ENCODE measurements at regions not wholly inside any gene's neighbourhood (a gene's known extent, or its start where the extent isn't known, plus 50 kb on each side); places are given as distances from the start of the nearest gene placed in this dataset.

DNA sequence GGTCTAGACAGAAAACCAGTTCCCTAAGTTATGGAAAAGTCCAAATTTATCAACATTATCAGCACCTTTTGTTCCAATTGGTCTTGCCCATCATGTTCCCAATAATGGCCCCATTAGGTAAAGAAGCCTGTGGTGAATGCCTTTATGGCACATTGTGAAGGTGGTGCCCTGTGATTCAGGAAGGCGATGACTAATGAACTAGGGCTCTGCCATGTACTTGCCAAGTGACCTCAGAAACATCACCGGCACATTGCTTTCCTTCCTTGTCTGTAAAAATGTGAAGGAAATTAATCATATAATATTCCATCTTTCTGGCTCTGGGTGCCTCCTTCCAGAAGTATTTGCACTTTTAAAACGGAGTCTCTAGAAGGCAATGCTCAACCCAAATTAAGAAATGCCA, 132.3 kb downstream of the UNC5CL start:
- DNase-seq = no peak

DNA sequence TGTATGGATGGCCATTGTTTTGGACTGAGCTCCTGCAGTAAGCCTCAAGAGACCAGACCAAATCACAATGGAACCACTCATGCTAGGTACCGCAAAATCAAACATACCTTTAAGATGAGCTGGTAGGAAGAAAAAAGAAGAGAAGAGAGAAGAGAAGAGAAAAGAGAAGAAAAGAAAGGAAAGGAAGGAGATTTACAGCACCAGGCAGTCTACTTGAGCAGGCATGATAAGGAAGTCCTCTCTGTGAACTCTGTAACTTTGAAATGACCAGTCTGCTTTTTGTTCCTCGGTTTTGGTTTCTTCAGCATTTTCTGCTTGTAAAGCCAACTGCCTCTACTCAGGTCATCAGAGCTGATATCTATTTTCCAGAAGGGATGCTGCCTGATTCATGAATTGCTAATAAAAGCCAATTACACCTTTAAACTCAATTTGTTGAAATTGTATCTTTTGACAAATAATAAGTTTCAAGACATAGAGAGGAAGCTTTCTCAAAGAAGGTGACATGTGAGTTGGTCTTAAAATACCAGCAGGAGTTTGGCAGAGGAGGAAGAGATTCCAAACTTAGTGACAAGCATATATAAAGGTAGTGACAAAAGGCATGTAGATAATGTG, 134.3 kb downstream of the UNC5CL start:
- no peak for DNase-seq

DNA sequence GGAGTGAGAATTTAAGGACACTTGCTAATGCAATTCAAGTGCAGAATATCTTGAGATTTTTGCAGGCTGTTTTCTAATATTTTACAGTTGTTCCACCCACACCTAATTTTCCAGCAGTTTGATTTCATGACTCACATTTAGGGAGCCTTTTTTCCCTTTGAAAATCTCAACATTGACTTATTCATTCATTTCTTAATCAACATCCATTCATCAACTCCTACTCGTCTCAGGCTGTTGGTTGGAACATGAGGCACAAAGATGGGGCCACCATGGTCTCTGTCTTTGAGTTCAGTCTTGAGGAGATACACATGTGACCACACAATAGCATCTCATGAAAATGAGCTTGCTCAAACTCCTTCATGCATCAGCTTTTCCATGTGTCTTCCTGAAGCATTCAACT, 135.6 kb downstream of the UNC5CL start:
- no peak for DNase-seq

DNA sequence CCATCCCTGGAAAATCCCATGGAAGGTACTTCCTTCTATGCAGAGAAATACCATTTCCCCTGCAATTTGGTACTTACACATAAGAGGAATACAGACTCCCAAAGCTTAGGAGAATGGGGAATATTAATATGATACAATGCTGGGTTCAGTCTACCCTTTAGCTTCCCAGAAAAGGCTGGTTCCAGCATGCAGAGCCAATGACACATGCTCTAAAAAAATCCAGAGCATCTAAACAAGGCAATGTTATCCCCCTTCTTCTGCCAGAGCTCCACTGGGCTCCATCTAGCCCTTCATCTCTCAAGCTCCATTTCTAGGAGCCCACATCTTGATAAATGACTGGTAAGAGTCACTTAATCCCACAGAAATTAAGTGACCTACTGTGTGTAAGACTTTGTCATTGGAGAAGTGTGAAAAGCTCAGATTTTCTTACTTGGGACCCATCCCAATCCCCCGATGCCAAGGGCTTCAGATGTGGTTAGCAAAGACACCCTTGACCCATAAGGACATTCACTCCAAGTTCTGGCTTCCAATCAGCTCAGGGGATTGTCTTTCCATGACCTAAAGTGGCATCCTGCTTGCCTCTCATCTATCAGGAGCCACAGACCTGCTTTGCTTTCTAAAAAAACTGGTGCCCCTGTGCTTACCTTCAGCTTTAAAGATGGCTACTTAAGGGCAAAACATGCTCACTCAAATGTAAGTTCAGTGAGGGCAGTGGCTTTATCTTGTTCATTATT, 137.5 kb downstream of the UNC5CL start:
- DNase-seq = no peak

DNA sequence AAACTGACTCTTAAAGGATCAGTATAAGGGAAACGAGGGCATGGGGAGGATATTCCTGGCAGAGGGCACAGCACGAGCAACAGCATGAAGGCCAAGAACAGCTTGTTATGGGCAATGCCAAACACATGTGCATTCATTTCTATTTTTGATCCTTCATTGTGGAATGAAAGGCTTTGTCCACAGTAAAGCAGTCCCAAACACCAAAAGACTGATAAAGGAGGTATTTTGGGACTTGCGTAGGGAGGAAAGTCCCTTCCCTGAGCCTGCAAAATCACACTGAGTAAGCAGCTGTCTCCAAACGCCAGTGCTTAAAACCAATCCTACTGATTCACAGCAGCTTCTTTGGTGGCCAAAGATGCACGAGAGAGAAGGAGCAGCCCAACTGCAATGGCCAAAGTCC, 138.2 kb downstream of the UNC5CL start:
- no peak for DNase-seq

DNA sequence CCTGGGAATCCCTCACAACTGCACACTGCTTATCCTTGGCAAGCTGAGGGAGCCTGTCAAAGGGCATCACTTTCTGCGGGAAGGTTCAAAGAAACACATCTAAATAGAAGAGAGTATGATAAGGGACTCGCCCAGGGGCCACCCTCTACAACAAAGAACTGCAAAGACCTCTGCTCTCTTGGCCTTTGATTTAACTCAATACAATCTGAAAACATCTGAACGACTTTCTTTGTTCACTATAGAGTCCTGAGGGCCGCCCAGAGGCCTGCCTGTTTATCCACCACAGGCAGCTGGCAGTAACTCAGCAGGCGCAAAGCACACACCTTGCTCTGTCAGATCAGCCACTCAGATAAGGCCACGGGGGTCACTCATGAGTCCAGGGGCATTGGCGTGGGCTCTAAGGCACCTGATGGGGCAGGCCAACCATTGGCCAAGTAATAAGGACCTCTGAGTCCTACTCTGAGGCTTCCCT, 139.3 kb downstream of the UNC5CL start:
- DNase-seq = no peak

DNA sequence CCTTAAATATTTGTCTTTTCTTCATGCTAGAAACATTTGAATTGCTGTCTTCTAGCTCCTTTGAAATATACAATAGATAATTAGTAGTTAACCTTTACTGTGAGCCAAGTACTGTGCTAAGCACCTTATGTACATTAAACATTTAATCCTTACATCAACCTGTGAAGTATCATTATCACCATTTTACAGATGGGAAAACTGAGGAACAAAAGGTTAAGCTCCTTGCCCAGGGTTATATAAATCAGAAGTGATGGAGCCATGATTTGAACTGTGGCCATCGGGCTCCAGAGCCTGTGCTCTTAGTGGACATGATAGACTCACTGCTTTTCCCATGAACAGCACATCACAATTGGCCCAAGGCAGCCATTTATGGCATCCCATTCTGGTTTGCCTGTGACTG, 140.9 kb downstream of the UNC5CL start:
- DNase-seq = no peak

DNA sequence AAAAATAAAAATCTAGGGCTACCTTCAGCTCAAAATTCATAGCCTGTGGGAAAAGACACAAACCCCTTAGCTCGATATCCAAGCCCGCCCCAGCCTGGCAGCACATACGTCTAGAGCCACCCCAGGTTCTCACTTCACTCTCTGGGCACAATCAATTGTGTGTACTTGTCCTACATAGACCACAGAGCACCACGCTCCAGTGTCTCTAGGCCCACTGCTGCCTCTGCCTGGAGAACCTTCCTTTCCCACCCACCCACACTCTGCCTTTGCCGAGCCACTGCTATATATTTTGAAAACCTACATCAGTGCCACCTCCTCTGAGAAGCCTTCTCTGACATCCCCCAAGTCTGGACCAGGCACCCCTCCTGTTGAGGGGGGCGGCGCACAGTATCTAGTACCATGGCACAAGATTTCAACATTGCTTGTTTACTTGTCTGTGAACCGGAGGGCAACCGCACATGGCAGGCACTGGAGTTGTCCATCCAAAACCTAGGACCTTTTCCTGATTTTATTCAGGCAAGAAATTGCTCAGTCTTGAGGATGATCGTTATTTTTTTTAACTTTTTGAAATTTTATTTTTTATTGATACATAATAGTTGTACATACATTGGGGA, 141.5 kb downstream of the UNC5CL start:
- no peak for DNase-seq

DNA sequence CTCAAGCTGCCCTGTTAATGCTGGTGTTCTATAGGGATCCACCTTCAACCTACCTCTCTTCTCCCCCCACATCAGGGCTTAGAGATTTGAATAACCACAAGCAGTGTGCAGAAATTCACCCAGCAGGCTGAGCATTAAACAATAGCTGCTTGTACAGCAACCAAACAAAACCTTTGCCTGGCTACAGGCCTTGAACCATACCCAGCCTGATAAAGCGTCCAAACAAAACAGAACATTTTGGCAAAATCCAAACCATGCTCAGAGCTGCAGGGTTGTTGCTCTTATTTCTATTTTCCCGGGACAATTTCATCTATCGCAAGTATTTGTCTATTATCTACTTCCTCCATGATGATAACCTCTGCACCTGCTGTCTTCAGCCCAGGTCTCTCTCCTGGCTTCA, 142.3 kb downstream of the UNC5CL start:
- DNase-seq = no peak

DNA sequence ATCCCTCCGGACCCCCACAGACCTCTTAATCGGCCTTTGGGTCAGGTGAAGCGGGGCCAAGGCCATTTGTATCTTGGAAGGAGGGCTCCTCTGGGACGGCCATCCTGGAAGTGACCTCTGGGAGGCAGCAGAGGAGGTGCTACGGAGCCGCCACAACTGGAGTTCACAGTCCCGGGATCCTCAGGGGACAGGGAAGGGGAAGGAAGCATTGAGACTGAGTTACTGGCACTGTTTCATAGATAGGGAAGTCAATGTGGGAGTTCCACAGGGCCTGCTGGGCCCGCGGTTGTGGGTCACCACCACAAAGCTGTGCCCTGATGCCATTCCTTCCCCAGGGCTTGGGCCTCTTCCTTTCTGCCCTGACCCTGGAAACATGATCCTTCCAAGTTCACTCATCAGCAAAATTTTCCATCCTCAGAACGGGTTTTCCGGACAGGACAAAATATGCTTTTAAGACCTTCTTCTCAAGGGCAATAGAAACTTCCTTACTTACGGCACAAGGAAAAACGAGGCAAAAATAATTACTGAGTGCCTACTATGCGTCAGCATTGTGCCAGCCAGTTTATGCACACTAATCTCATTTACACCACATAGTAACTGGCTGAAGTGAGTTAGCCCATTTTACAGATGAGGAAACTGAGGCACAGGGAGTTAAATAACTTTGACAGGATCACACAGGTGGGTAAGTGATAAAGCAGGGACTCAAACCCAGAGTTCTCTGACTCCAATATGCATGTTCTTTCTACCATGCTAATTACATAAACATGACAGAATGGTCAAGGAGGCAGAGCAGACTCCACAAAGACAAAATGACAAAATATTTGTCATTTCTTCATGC, 143.8 kb downstream of the UNC5CL start:
- peak; percentile 57 for DNase-seq

DNA sequence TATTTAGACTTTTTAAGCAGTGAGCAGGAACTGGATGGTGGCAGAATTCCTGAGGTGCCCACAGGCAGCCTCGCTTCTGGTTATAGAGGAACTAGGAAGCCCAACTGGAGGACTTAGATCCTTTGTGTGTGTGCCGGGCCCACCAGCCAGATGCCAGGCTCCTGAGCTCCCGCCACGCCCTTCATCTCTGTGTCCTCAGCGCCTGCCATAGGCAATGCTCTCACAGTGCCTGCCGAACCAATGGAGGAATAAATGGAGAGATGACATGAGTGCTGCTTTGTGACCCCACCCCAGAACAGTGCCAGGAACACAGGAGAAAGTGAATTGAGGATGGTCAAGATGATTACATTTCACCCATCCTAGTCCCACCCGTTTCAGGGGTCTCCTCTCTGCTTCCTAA, 146.0 kb downstream of the UNC5CL start:
- no peak for DNase-seq

DNA sequence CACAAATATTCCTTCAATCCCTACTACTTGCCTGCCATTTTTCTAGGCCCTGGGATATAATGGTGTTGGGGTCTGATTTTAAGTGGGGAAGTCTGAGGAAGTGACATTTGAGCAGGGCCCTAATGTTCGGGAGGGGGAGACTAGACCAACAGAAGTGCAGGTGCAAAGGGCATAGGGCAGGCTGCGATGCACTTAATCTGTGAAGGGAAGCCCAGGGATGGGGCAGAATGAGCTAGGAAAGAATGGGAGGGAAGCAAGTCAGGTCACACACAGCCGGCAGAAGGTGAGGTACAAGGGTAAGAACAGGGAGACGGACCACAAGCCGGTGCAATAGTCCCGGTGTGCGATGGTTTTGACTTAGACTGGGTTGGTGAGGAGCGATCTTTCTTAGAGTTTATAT, 146.8 kb downstream of the UNC5CL start:
- DNase-seq = no peak

DNA sequence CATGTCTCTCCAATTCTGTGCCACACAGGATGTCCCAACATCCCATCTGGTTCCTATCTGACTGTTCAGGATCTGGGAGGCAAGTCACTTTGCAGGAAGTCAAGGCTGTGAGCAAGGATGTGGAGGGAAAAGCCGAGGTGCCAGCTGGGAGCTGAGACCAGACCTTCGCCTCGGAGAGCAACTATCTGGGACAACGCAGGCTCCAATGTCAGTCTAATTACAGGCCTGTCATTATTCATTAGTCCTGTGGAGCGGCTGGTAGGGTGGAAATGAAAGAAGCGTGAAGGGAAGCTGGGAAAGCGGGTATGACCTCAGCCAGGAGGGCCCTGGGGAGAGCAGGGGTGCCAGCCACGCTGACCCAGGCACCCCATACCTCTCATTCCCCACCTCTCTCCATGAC, 147.3 kb downstream of the UNC5CL start:
- no peak for DNase-seq

DNA sequence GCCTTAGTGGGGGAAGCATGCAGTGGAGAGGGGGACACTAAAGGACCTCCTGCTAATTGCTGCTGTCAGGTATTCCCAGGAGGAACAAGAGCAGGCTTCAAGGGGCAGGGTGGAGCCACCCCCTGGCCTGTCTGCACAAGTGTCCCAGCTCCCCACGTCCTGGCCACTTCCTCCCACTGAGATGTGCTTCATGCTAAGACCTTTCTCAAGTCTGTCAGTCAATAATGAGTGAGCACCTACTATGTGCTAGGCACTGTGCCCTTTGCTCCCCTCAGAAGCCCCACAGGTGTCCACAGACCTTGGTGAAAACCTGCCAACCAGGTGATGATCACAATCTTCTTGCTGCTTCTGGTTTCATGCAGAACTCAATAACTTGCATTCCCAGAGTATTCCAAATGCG, 147.9 kb downstream of the UNC5CL start:
- DNase-seq = no peak

DNA sequence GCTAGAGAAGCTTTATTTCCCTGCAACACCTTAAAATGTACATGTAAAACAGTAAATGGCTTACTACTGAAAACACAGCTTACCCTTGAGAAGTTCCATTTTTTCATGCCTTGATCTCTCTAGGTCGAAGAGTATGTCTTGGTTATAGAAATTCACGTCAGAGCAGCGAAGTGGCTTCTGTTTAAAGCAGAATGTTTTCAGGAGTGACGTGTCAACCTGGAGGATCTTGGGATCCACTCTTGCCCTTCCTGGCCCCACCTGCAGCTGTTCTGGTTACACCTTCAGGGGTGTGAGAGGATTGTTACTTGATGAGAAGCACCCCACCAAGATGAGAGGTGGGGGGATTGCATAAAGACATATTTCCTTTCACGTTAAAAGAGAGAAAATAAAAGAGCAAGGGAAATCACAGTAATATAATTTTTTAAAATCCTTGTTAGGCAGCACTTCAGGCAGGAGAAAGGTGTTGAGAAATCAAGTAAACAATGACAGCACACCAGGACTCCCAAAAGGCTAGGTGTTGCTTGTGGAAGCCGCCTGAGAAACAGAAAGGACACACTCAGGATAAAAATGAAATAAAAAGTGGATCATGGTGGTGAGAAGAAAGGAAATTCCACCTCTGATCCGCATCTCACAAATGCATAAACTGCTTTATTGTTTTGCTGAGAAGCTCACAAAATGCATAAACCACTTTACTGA, 149.7 kb downstream of the UNC5CL start:
- no peak for DNase-seq

DNA sequence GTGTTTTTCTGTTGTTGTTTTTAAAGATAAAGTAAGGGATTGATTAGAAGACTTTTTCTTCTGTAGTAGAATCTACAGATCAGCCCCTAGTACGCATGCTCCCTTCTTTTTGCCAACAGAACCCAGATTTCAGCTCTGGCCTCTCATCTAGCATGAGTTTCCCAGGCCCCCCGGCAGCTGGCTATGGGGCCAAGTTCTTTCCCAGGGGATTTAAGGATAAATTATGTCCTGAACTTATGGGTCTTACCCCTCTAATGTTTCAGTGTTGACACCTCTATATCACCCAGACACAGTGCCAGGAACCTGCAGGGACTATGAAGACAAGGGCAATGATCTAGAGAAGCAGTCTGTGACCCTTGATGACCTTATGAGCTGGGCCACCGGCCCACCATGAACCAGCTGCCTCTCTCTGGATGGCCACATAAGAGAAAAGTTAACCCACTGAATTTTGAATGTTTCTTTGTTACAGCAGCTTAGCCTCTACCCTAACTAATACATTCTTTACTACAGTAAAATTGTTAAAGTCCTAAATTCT, 150.5 kb downstream of the UNC5CL start:
- no peak for DNase-seq

DNA sequence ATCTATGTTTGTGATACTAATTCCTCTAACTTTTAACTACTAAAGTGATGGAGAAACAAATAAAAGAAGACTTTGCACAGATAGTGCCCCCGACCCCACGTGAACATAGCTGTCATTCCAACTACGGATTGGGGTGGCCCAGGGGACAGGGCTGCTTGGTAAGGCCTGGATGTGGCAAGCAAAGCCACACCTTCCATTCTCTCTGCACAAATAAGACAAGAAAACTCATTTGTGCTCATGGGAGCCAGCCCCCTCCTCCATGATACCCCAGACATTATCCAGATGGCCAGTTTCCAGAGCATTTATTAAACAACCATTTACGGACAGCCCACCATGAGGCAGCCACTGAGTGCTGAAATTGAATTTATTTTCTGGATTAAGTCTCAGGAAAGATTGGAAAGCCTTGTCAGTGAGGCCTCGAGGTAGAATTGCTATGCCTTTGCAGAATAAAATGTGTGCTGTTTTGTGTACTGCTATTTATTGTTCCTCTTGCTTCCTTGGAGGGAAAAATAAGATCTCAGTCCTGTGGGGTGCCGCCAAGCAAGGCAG, 151.2 kb downstream of the UNC5CL start:
- no peak for DNase-seq

DNA sequence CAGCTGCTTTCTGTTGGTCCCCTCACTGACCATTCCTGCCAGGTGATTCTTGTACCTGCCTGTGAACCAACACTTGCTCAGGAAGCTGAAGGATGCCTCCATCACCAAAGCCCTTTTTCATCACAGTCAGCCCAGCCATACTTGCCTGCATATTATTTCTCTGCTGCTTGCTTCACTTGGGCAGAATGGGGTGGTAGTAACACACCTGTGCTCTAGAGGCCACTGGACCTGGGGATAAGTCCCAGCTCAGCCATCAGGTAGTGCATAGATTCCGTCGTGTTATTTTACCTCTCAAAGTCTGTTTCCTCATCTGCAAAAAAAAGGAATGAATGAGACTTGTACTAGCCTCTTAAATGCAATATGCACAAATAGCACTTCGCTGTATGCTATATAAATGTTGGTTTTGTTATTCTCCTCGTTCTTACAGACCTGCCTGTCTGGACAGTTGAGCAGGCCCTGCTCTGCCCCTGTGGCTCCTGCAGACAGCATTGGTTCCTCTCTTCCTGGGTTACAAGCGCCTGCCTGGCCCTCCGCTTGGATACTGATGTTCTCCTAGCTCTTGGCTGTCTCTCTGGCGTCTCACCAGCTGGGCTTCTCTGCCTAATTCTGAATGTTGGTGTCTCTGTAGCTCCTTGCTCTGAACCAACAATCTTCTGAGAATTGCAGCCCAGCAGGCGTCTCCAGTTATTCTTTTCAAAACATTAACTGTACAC, 151.8 kb downstream of the UNC5CL start:
- no peak for DNase-seq

DNA sequence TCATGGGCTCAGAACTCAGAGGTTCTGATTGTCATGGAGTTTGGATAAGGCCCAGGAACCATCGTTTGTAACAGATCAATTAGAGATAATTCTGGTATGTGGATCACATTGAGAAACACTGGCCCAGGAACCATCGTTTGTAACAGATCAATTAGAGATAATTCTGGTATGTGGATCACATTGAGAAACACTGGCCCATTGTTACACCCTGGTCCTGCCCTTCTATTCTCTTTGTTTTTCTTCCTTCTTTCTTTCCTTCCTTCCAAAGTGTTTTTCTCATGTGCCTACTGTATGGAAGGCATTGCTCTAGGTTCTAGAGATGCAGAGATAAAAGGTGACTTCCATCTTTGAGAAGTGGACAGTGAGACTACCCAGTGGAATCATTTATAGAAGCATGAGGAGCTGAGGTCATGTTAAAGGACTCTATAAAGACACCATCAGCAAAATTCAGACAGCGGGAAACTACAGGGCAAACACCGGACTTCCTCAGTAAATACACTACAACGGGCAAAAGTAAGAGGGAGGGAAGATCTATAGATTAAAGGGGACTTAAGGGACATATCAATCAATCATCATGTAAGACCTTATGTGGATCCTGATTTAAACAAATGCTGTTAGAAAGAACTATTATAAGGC, 153.8 kb downstream of the UNC5CL start:
- DNase-seq = no peak

DNA sequence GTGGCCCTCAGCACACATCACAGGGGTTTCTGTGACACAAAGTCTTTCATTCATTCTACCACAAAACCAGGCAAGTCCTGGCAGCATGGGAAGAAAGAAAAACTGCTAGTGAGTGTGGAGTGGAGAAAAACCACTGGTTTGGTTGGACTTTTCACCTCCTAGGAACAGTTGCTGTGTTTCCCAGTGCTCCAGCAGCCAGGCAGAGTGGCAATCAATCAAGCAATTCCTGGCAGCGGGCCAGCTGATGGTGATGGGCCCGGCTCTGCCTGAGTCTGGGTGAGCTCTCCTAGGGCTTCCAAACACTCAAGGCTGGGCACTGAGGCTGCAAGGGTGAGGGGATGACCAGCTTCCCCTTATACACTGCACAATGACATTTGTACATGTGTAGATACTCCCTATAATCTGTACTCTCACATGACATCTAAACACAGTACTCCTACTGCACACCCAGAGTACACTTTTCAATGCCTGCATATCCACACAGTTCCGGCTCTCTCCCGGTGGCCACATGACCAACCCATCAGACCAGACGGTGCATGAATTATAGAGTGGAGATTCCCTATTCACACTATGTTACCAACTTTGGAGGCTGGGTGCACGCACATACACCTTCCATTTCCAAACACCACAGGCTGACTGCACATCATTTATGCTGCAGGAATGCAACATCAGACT, 156.6 kb downstream of the UNC5CL start:
- no peak for DNase-seq

Data from femur (tissue), 1 donor.